HG03432 (cell line): ENCODE measurements at regions not wholly inside any gene's neighbourhood (a gene's known extent, or its start where the extent isn't known, plus 50 kb on each side); places are given as distances from the start of the nearest gene placed in this dataset.
"Not testable (repeated sequence)": the region's sequence is repeated elsewhere in the genome, so short reads cannot be mapped to it uniquely, and the experiment has no call there.

Source experiments
- ATAC-seq: cut with Tn5 transposase; IDR thresholded peaks from one replicate; pipeline ENCODE4 v1.9.1; 2021; ENCODE audit warnings: mild to moderate bottlenecking, moderate library complexity; ENCODE audit not compliant: unreplicated experiment

DNA sequence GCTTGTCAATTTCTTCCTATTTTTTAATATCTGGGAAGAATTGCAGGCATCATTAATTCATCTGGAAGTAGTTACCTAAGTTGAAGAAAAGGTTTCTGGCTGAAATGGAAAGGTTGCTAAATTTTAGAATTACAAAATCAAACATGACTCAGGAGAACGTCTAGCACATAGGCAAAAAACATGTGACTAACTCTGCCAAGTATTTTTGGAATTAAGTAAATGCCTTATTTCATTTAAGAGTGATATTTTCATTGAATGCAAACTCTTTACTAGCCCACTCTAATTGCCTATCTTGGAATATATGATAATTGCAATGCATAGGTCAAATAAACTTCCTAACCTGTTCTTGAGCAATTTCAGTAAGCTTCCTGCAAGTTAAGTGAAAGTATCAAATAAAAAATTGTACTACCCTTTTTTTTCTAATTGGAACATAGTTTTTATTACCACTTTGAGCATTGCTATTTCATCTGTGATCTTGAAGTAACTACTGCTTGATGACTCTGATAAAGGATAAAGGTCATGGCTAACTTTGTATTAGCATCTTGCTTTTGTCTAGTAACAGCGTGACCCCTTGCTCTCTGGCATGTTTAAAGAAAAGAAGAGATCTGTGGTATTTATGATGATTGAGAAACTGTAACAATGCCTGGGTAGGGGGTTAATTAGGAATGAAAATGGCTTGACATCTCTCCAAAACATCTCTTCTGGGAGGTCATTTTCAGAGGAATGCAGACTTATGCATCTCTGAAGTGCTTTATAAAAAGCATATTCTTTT lies 208.3 kb upstream of the NCAM2 start:
- ATAC-seq = no peak

DNA sequence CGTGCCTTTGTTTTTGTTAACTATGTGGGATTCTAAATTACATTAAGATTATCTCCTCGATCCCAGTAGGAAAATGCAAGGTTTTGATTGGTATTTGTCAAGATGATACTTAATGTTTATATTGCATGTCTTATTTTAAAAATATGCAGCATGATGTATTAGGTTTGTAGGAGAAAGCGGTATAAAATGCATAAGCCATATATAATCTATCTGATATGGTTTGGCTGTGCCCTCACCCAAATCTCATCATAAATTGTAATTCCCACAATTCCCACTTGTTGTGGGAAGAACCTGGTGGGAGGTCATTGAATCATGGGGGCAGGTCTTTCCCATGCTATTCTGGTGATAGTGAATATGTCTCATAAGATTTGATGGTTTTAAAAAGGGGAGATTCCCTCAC lies 198.1 kb upstream of the NCAM2 start:
- ATAC-seq = no peak

DNA sequence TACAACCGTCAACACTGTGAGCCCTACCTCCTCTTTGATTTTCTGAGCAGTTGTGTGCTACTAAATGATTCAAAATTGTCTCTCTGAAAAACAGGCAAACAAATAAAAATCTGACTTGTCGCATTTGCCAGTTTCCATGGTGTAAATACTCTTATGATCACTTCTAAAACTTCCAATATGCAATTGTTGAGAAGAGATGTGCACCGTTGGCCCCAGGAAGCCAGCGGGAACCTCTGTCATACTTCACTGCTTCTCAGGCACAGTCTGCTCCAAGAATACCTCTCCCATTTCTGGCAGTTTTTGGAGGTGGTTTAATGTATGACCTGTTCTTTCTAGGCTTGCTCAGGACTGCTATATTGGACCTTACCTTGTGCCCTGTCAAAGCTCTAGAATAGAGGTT lies 196.0 kb upstream of the NCAM2 start:
- ATAC-seq = no peak

DNA sequence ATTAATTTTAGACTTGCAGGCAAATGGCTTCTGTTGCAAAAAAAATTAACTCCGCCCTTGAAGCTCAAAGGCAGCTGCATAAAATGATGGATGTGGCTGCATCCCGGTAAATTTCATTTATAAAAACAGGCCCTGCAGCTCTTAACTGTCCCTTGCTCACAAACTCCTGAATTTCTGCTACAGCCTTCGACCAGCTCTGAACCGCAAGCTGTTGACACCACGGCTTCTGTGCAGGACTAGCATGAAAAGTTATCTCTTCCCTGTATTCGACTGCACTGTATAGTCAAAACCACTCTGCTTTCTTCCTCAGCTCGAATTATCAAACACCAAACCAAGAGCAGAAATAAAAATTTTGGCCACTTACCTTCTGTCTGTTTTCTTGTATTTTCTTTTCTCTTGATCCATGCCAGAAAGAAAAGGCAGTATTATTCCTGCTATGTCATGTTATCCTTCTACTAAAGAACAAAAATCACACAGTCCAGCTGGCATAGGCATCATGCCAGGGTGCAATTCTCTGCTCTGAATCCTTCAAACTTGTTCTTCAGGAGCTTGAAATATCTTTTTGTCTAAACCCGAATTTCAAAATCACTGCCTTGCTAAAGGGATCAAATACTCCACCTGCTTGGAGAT lies 195.5 kb upstream of the NCAM2 start:
- ATAC-seq = no peak

DNA sequence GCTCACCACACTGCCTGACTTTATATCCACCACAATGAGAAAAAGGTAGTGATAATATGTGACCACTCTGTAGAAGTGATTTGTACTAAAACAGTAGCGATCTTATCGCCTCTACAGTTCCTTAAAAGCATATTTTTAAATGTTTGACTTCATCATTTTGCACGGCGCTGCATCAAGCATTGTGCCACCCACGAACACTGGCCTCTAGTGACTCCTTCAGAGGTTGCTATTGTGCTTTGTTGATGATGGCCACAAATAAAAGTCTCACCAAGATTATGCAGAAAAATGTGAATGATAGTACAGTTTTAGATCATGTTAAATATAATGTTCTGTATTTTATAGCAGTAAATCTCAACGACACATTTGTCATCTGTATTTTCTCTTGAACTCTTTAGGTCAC lies 186.5 kb upstream of the NCAM2 start:
- no peak for ATAC-seq

DNA sequence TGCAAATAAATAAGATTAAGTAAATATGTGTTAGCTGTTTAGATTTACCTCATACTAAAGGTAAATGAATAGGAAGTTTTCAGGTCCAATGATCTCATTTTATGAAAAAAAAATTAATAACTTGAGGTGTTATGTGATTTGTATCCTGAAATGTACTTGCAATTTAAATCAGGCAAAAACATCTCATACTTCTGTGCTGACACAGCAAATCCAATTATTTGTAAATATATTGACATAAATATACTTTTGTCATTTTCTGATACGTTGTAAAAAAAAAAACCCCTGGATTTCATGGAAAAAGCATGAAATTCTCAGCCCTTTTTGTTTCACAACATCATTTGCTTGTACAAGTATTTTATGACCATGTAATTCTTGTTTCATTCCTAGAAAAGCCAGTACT lies 184.1 kb upstream of the NCAM2 start:
- no peak for ATAC-seq

DNA sequence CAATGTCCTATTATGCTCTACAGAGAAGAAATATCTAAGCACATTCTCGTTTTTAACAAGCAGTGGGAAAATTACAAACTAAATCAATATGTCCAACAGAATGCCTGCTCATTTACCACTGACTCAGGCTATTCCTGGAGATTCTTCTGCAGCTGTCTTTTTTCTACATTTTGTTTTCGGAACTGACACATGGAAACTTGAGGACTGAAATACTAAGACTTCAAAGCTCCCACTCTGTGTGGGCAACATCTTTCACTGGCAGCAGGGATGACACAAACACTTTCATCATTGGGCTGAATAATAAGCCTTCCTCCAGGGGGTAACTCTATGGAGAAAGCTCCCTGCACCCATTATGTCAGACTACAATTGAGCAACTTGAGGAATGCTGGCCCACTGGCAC lies 175.5 kb upstream of the NCAM2 start:
- ATAC-seq = no peak

DNA sequence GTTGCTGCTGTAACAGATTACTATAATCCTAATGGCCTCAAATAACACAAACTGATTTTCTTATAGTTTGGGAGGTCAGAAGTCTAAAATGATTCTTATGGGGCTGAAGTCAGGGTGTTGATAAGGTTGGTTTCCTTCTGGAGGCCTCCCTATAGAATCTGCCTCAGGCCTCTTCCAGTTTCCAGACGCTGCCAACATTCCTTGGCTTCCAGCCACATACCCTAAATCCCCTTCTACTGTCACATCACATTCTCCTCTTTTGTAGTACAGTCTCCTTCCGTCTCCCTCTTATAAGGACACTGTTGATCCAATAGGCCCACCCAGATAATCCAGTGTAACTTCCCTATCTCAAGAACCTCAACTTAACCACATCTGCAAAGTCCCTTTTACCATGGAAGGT lies 145.3 kb upstream of the NCAM2 start:
- no peak for ATAC-seq

DNA sequence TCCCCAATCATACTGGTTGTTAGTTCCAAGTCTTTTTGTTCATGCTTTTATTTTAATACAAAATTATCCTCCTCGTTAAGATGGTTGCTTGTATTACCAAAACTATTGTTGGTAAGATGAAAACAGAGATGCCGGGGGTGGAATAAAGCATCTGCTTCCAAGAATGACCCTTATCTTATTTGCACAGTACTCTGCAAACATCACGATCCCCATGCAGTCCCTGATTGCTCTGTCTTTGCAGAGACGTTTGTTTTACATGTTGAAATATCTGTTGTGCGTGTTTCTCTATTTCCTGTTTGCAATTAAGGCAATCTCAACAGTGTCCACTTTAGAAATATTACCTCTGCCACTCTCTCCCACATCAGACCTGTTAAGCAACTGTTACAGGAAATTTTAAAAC lies 141.3 kb upstream of the NCAM2 start:
- ATAC-seq = no peak

DNA sequence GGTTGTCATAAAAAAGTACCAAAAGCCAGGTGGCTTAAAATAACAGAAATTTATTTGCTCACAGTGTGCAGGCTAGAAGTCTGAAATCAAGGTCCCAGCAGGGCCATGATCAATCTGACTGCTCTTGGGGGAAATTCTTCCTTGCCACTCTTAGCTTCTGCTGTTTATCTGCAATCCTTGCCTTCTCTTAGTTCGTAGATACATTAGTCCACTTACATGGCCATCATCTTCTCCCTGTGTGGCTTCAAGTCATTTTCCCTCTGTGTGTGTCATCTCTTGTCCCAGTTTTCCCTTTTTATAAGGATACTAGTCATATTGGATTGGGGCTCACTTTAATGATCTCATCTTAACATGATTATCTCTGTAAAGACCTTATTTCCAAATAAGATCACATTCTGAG lies 124.0 kb upstream of the NCAM2 start:
- no peak for ATAC-seq

DNA sequence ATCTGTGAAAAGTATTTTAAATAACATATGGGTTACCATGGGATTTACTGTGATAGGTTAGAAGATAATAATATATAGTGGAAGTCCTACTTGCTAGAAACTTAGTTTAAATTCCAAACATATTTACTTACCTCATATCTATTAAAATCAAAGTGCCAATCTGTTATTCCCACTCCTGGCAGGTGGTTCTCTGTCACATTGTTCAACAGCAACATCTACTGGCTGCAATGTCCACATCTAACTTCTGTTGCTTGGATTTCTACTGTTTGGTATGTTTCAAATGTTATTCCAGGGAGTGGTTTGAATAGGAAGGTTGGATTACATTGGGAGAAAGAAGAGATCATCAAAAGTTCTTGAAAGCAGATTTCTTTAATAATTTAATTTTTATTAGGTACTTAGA lies 122.5 kb upstream of the NCAM2 start:
- ATAC-seq = no peak

DNA sequence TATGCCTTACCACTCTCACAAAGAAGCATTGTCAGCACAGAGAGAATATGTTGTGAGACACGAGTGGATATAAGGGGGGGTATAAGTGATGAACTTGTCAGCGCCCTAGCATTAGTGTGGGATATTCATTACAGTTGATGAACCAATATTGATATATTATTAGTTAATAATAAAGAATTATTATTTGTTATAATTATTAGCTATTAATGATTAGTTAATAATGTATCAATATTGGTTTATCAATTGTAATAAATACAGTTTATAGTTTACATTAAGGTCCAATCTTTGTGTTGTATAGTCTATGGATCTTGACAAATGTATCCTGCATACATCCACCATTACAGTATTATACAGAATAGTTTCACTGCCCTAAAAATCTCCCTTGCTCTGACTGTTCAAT lies 120.2 kb upstream of the NCAM2 start:
- no peak for ATAC-seq

DNA sequence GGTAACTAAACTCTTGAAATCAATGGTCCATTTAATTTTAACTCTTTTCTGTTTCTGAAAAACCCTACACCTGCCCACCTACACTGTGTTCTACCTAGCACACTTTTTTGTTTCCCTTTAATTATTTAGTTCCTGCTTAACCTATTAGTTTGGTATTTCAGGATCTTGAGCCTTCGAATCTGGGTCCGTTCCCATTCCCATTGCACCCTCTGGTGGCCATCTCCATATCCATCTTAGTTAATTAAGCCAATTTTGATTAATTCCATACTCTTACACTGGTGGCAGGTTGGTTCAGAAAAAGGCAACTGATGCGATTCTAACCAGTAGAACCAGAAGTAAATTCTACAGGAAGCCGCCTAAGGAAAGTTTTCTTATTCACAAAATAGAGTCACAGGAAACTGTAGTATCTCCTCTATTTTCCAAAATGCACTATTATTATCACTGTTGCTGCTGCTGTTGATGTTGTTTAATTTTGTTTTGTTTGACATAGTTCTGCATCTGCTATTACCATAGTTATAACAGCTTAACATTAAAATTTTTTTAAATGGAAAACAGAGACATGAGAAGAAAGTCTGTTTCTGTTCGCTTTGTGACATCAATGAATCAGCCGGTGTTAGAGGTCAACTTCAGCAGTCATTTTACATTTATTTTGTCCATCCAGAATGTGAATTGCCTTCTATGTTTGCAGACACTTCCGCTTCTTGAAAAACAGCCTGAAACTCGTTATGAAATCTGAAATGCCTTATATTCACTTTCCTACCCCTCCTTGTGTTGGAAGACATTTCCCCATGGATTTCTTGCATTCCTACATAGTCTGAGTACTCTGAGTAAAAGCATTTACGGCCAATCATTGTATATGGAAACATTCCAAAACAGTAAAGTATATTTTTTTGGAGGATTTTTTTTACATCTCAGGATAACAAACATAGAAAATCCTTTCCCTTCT lies 115.5 kb upstream of the NCAM2 start:
- ATAC-seq = no peak

DNA sequence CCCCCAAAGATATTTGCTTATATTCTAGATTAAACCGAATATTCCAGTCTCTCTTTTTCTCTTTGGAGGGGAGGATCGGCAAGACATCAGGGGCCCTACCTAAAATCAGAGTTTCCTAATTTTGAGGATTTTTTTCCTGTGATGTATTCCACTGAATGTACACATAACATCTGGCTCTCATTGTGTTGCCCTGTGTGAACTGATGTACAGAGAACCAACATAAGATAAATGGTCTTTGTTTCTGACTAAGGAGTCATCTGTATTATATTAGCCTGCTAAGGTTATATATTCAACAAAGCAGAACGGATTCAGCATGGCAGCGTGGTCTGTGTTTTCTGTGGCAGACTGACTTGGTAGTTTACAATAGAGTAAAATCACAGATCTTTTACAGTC lies 114.8 kb upstream of the NCAM2 start:
- no peak for ATAC-seq

DNA sequence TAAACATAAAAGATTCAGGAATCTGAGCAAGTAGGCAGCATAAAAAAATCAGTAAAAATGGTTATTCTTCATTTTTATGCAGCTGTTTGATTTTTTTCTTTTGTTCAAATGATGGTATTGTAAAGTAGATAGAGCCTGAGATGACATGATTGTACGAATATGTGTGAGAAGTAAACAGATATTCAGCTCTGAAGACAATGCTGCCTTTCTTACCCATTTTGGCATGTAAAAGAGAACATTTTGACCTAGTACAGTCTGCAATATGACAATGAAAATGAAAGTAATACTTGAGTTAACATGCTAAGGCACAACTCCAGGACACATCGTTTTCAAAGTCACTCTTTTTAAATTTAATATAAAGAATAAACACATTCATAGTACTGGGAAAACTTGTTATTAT lies 95.7 kb upstream of the NCAM2 start:
- no peak for ATAC-seq

DNA sequence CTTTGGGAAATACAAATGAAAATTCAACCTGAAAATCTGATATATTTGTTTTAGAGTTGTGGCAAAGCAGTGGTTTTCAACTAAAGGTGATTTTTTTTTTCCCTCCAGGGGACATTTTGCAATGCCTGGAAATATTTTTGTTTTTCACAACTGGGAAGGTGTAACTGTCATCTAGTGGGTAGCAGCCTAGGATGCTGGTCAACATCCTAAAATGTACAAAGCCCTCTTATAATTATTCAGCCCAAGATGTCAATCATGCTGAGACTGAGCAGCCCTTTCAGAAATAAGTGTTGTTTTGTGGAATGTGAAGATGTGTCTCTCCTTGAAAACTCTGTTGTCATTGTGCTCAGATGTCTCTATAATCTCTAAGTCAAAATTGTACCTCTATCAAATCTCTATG lies 95.2 kb upstream of the NCAM2 start:
- ATAC-seq = no peak

DNA sequence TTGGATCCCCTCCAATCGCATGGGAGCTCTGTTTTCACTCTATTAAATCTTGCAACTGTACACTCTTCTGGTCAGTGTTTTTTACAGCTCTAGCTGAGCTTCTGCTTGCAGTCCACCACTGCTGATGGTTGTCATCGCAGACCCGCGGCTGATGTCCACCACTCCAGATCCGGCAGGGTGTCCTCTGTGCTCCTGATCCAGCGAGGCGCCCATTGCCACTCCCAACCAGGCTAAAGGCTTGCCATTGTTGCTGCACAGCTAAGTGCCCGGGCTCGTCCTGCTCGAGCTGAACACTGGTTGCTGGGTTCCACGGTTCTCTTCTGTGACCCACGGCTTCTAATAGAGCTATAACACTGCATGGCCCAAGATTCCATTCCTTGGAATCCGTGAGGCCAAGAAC lies 70.7 kb upstream of the NCAM2 start:
- not testable (repeated sequence) for ATAC-seq

DNA sequence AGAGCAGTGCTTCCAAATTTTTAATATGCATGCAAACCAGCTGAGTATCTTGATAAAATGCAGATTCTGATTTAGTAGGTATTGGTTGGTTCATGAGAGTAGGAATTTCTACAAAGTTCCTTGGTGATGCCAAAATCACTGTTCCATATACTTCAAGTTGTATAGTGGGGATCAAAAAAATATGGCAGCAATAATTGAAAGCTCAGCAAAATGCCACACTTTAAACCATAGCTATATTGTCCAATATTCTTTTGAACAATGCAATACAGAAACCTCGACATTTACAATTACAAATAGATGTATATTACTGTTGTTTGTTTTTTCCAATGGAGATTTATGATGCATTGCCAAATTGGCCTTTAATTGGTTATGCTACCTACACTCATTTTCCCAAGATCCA lies 55.7 kb upstream of the NCAM2 start:
- ATAC-seq = no peak

DNA sequence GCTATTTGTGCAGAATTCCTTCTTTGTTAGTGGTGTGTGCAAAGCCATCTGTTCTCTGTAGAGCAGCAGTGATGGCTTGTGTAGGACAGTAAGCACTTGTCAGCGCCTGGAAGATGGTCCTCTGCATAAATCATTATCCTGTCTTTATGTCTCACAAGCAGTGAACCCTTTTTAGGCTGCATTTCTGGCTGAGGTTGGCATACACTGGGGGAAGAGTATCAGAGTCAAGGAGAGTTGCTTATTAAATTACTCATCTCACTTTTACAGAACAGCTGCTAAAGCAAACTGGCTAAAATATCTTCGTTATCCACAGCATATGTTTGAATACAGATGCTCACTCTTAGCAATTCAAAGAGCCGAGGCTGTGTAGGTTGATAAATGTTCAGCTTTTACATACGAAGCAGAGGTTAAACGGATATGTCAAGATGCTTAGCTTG lies 54.6 kb upstream of the NCAM2 start:
- no peak for ATAC-seq

DNA sequence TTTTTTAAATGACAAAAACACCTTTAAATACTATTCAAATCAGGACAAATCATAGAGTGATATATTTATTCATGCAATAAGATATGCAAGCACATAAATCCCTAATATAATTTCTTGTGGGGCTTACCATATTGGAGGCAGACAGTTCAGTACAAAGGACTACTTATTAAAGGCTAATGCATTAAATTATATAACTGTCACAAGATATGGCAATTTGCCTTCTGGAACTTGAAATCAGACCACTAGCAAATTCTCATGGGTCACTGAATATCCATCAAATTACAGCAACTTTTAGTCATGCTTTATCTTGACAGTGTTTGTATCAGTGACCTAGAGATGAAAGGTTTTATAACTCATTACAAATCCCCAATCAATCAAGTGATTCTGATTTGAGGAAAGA lies 54.1 kb upstream of the NCAM2 start:
- ATAC-seq = no peak

DNA sequence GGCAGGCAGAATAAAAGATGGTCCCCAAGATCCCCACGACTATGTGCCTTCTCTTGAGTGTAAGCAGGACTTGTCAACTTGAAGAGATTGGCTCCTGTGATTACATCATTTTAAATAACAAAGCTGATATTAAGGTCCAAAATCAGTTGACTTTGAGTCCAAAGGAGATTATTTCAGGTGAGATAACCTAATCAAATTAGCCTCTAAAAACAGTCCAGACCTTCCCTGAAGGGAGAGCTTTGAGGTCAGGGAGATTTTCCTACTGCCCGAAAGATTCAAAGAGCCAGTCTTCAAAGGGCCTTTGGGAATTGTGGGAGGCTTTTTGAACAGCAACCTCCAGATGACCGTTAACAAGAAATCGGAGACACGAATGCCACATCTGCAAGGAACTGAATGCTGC lies 51.5 kb upstream of the NCAM2 start:
- no peak for ATAC-seq
